SK-N-SH (cell line): ENCODE measurements at regions not wholly inside any gene's neighbourhood (a gene's known extent, or its start where the extent isn't known, plus 50 kb on each side); places are given as distances from the start of the nearest gene placed in this dataset.

Source experiments
- CTCF ChIA-PET: fragments of 300-600, 350-600 bp; formaldehyde crosslinking; extraction: SDS; loops from one replicate; lab custom pipeline; 2021; lab: Yijun Ruan, JAX
- POLR2A ChIA-PET: fragments of 350-600 bp; sonication (Branson Sonifier 250); formaldehyde crosslinking; extraction: SDS; loops from one replicate; lab custom pipeline; 2020; ENCODE audit warnings: antibody characterized with exemption, inconsistent platforms; lab: Yijun Ruan, JAX
- DNase-seq: peaks from one replicate; pipeline ENCODE4 v3.0.0; 2012
- H2AFZ ChIP-seq: fragments of 200-600 bp; sonication (generic); 2 replicates; pipeline ENCODE4 v1.8.1; 2016; ENCODE audit warnings: antibody characterized with exemption, mild to moderate bottlenecking, low read depth
- H3F3A ChIP-seq: fragments of 200-600 bp; sonication (generic); replicated peaks from 2 replicates; pipeline ENCODE3; 2016; ENCODE audit warnings: antibody characterized with exemption, mild to moderate bottlenecking; ENCODE audit not compliant: insufficient read depth
- H3K27ac ChIP-seq, 2 experiments: fragments of 200-500 bp in 1 of 2; fragments of 200-600 bp in 1 of 2; sonication (Bioruptor generic) in 1 of 2; sonication (generic), shearing (Covaris generic) in 1 of 2; 2 replicates each; pipeline versions ENCODE4 v1.5.1 to v1.6.1; 2014 to 2016; ENCODE audit warnings: low read depth in 2 of 2, inconsistent platforms in 1 of 2, low read length in 1 of 2, mild to moderate bottlenecking in 1 of 2, mixed read lengths in 1 of 2
- H3K27me3 ChIP-seq: fragments of 200-600 bp; sonication (generic), shearing (Covaris generic); 2 replicates; pipeline ENCODE4 v1.6.1; 2016; ENCODE audit warnings: mixed run types; ENCODE audit not compliant: insufficient read depth
- H3K36me3 ChIP-seq, 2 experiments: fragments of 200-500 bp in 1 of 2; fragments of 200-600 bp in 1 of 2; sonication (Bioruptor generic) in 1 of 2; sonication (generic) in 1 of 2; replicated peaks in 1 of 2; 2 replicates each; pipeline versions ENCODE3 to v1.5.1; 2014 to 2016; ENCODE audit warnings: low read length in 1 of 2, mild to moderate bottlenecking in 1 of 2; ENCODE audit not compliant: insufficient read depth in 2 of 2, control insufficient read depth in 1 of 2
- H3K4me1 ChIP-seq, 2 experiments: fragments of 200-500 bp in 1 of 2; fragments of 200-600 bp in 1 of 2; sonication (Bioruptor generic) in 1 of 2; sonication (generic), shearing (Covaris generic) in 1 of 2; 2 replicates each; pipeline versions ENCODE4 v1.5.1 to v1.6.1; 2014 to 2016; ENCODE audit warnings: low read depth in 1 of 2, low read length in 1 of 2, mixed run types in 1 of 2; ENCODE audit not compliant: insufficient read depth in 2 of 2, control insufficient read depth in 1 of 2
- H3K4me2 ChIP-seq: fragments of 200-600 bp; sonication (generic), shearing (Covaris generic); 2 replicates; pipeline ENCODE4 v1.6.1; 2017; ENCODE audit warnings: mixed run types
- H3K4me3 ChIP-seq, 2 experiments: fragments of 200-500 bp in 1 of 2; fragments of 200-600 bp in 1 of 2; sonication (Bioruptor generic) in 1 of 2; sonication (generic), shearing (Covaris generic) in 1 of 2; 2 replicates each; pipeline versions ENCODE4 v1.5.1 to v1.8.1; 2014 to 2016; ENCODE audit warnings: low read depth in 2 of 2, inconsistent platforms in 1 of 2, low read length in 1 of 2, mild to moderate bottlenecking in 1 of 2, mixed read lengths in 1 of 2, moderate library complexity in 1 of 2
- H3K79me2 ChIP-seq: fragments of 200-600 bp; sonication (generic); 2 replicates; pipeline ENCODE4 v1.8.1; 2017; ENCODE audit warnings: mild to moderate bottlenecking; ENCODE audit not compliant: insufficient read depth
- H3K9ac ChIP-seq: fragments of 200-600 bp; sonication (generic); 2 replicates; pipeline ENCODE4 v1.6.1; 2017; ENCODE audit warnings: mixed run types
- H3K9me2 ChIP-seq: fragments of 200-600 bp; sonication (generic); 2 replicates; pipeline ENCODE4 v1.6.1; 2017; ENCODE audit warnings: mixed run types
- H3K9me3 ChIP-seq: fragments of 200-600 bp; sonication (generic); 2 replicates; pipeline ENCODE4 v1.6.1; 2017; ENCODE audit warnings: mixed run types, mild to moderate bottlenecking, moderate library complexity
- H4K20me1 ChIP-seq: fragments of 200-600 bp; sonication (generic); 2 replicates; pipeline ENCODE4 v1.6.1; 2017; ENCODE audit warnings: mild to moderate bottlenecking, mixed run types; ENCODE audit not compliant: insufficient read depth
- EP300 ChIP-seq, 2 experiments: IDR thresholded peaks; 2 replicates each; pipeline versions ENCODE4 v1.4.0 to v1.6.1; 2012; ENCODE audit warnings: borderline replicate concordance in 1 of 2, low read depth in 1 of 2, low read length in 1 of 2
- FOXJ3 ChIP-seq: sonication (generic); formaldehyde crosslinking; IDR thresholded peaks from 2 replicates; pipeline ENCODE4 v1.5.1; 2020; ENCODE audit warnings: mild to moderate bottlenecking, missing genetic modification reagents
- IRF3 ChIP-seq: fragments of 150-350 bp; IDR thresholded peaks from 2 replicates; pipeline ENCODE4 v1.6.1; 2016; ENCODE audit warnings: mild to moderate bottlenecking, low read depth, low read length
- MEF2A ChIP-seq: IDR thresholded peaks from 2 replicates; pipeline ENCODE4 v1.4.0; 2012; ENCODE audit warnings: low read depth, borderline replicate concordance
- MXI1 ChIP-seq: IDR thresholded peaks from 2 replicates; pipeline ENCODE4 v1.6.1; 2012; ENCODE audit warnings: mild to moderate bottlenecking, low read depth, low read length, improper control_type of control experiment
- NFIC ChIP-seq: IDR thresholded peaks from 2 replicates; pipeline ENCODE4 v1.4.0; 2012; ENCODE audit warnings: borderline replicate concordance
- NRF1 ChIP-seq: IDR thresholded peaks from 2 replicates; pipeline ENCODE4 v1.6.1; 2012; ENCODE audit warnings: low read depth, mild to moderate bottlenecking, low read length
- PBX3 ChIP-seq: IDR thresholded peaks from 2 replicates; pipeline ENCODE4; 2012
- POLR2AphosphoS5 ChIP-seq: IDR thresholded peaks from 2 replicates; pipeline ENCODE4 v1.6.1; 2012; ENCODE audit warnings: low read depth, low read length
- REST ChIP-seq: IDR thresholded peaks from 2 replicates; pipeline ENCODE4 v1.6.1; 2012; ENCODE audit warnings: mild to moderate bottlenecking, low read depth, low read length, moderate library complexity
- TAF1 ChIP-seq: IDR thresholded peaks from 2 replicates; pipeline ENCODE4 v1.6.1; 2012; ENCODE audit warnings: low read depth, mild to moderate bottlenecking, low read length, moderate library complexity, borderline replicate concordance
- TCF12 ChIP-seq: IDR thresholded peaks from 2 replicates; pipeline ENCODE4 v1.4.0; 2012
- TEAD4 ChIP-seq: IDR thresholded peaks from 2 replicates; pipeline ENCODE4 v1.4.0; 2012; ENCODE audit warnings: mild to moderate bottlenecking, borderline replicate concordance; ENCODE audit not compliant: insufficient read depth
- WGBS: methylation state at CpG from one replicate; pipeline ENCODE4 v1.1.6; 2017; ENCODE audit warnings: low lambda C conversion rate; 5-methylcytosine and 5-hydroxymethylcytosine counted together

GRCh38 chr6:126267626-126268025, 72.3 kb upstream of the CENPW start:
- Histone ChIP-seq H3F3A (peaks cover 7% of the 10 kb centered on the region), H3K27ac (no peak overlapping the region), H2AFZ (no peak overlapping the region), H3K27me3 (no peaks in the 10 kb centered on the region), H3K4me2 (no peak overlapping the region), H3K79me2 (no peaks in the 10 kb centered on the region), H3K9ac (no peak overlapping the region), H3K4me3 (no peak overlapping the region), H3K9me3 (no peaks in the 10 kb centered on the region), H4K20me1 (no peaks in the 10 kb centered on the region), H3K9me2 (no peaks in the 10 kb centered on the region), H3K4me1 (peaks cover 3 to 6% of the 10 kb centered on the region in 2 experiments; a peak in 2 of 4 replicates), H3K36me3 (no peaks in the 10 kb centered on the region)
- CTCF ChIA-PET, result interaction anchor here (1.3 kb wide), 1 partner anchor 91 kb away, joined by 4 read pairs; no protein-coding TSS in a partner anchor
- 83% methylated on average over 1 of the region's 1 CpG for WGBS
- TF ChIP-seq IRF3 (no peak), NRF1 (no peak), PBX3 (no peak), TCF12 (no peak), MXI1 (no peak), EP300 (IDR thresholded peaks at IDR 0.05; ENCODE audit: borderline replicate concordance in 1 of 2, low read depth in 1 of 2, low read length in 1 of 2) (no peak), MEF2A (no peak), REST (no peak), NFIC (no peak), TAF1 (no peak), TEAD4 (no peak), POLR2AphosphoS5 (no peak), FOXJ3 (CRISPR knock-in tag) (no peak)
- POLR2A ChIA-PET, result no interaction called here
- DNase-seq, result no peak
